Uterus (tissue), 2 donors: ENCODE measurements at regions not wholly inside any gene's neighbourhood (a gene's known extent, or its start where the extent isn't known, plus 50 kb on each side); places are given as distances from the start of the nearest gene placed in this dataset.

ENCODE experiments used
- CTCF ChIP-seq, 4 experiments: fragments of 200-600 bp in 2 of 4; fragments of 450-650 bp in 2 of 4; sonication (generic) in 2 of 4; IDR thresholded peaks; one replicate each; pipeline ENCODE4 v1.5.1; 2016 to 2019; ENCODE audit warnings: antibody characterized with exemption in 4 of 4, mild to moderate bottlenecking in 2 of 4, moderate library complexity in 1 of 4
- POLR2A ChIP-seq, 2 donors: fragments of 450-650 bp; IDR thresholded peaks; one replicate each; pipeline ENCODE4 v1.6.1; 2016; ENCODE audit warnings: antibody characterized with exemption in 2 of 2, mild to moderate bottlenecking in 1 of 2, moderate library complexity in 1 of 2

GRCh38 chr6:91126876-91127275, 540.0 kb upstream of the MAP3K7 start:
- TF ChIP-seq CTCF (IDR thresholded peaks at IDR 0.05) (no peak), POLR2A (IDR thresholded peaks at IDR 0.05) (no peak)
